ENCODE measurements at regions not wholly inside any gene's neighbourhood (a gene's known extent, or its start where the extent isn't known, plus 50 kb on each side); places are given as distances from the start of the nearest gene placed in this dataset.

DNA sequence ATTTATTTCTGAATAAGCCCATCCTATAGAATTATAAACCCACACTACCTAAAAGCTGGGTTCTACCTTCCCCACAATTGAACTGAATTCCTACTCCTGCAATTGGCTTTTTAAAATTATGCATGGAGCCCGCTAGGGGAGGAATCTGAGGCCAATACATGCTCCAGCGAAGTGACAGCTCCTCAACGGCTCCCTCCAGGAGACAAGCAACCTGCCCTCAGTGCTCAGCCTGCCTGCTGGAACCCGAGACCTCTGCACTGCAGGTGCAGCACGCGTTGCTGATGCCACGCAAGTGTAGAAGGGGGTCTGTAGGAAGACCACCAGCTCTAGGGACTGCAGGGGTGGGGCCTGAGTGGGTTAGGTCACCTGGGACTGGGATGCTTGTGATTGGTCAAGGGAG, 170.2 kb upstream of the CDYL start:
- TF ChIP-seq CTCF (IDR thresholded peaks at IDR 0.05; ENCODE audit: poor library complexity, severe bottlenecking): no peak

DNA sequence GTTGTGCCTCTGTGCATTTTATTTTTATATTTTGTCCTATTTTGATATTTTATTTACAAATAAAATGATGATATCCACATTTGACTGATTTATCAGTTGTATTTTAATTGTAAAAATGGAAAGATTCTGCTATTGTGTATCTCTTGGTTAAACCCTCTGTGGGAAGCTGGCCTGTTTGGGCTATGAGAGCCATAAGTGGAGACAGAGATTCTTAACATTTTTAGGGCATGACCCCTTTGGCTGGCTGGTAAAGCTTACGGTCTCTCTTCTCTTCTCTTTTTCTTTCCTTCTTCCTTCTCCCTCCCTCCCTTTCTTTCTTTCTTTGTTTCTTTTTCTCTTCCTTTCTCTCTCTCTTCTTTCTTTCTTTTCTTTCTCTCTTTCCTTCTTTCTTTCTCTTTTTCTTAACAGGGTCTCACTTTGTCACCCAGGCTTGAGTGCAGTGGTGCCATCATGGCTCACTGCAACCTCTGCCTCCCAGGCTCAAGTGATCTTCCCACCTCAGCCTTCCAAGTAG, 172.3 kb upstream of the CDYL start:
- no peaks in the 10 kb centered on the region for H3K27me3 ChIP-seq (ENCODE audit: insufficient read depth, poor library complexity, severe bottlenecking)
- ATAC-seq (ENCODE audit: low read depth): no peak
- H3K4me1 ChIP-seq (ENCODE audit: insufficient read depth, poor library complexity, severe bottlenecking): peaks cover 57% of the 10 kb centered on the region
- H3K9me3 ChIP-seq (ENCODE audit: severe bottlenecking): no peaks in the 10 kb centered on the region
- no peak overlapping the region for H3K4me3 ChIP-seq (ENCODE audit: severe bottlenecking)
- H3K36me3 ChIP-seq (ENCODE audit: low read depth): no peaks in the 10 kb centered on the region
- H3K27ac ChIP-seq (ENCODE audit: poor library complexity, severe bottlenecking): peak overlapping the region; percentile 80
- TF ChIP-seq CTCF (IDR thresholded peaks at IDR 0.05; ENCODE audit: poor library complexity, severe bottlenecking): no peak
- no peak for DNase-seq (ENCODE audit: low spot score)

More for the DNA sequence above, 170.2 kb upstream of the CDYL start:
- Histone ChIP-seq H3K4me3 (ENCODE audit: severe bottlenecking) (no peak overlapping the region), H3K4me1 (ENCODE audit: insufficient read depth, poor library complexity, severe bottlenecking) (peaks cover 38% of the 10 kb centered on the region), H3K36me3 (ENCODE audit: low read depth) (no peaks in the 10 kb centered on the region), H3K9me3 (ENCODE audit: severe bottlenecking) (no peaks in the 10 kb centered on the region), H3K27me3 (ENCODE audit: insufficient read depth, poor library complexity, severe bottlenecking) (no peaks in the 10 kb centered on the region), H3K27ac (ENCODE audit: poor library complexity, severe bottlenecking) (no peak overlapping the region)
- ATAC-seq (ENCODE audit: low read depth) (no peak), DNase-seq (ENCODE audit: low spot score) (no peak)

DNA sequence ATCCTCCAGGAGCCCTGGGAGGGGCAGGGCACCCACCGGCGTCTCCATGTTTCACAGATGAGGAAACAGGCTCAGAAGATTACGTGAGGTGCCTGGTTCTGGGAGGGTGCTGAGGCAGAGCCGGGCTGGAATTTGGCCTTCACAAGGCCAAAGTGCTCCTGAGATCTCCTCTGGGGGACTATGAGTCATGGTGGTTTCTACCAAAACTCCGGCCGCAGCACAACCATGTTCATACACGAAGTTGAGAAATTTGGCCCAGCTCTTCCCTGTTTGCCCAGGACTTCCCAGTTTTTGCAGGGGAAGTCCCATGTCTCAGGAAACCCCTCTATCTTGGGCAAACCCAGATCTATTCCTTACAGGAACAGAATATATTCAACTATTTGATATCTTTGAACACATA, 172.9 kb upstream of the CDYL start:
- peak; percentile 75 for ATAC-seq (ENCODE audit: low read depth)
- Histone ChIP-seq H3K36me3 (ENCODE audit: low read depth) (no peaks in the 10 kb centered on the region), H3K9me3 (ENCODE audit: severe bottlenecking) (no peaks in the 10 kb centered on the region), H3K4me3 (ENCODE audit: severe bottlenecking) (no peak overlapping the region), H3K4me1 (ENCODE audit: insufficient read depth, poor library complexity, severe bottlenecking) (peaks cover 63% of the 10 kb centered on the region), H3K27ac (ENCODE audit: poor library complexity, severe bottlenecking) (peak overlapping the region; percentile 80), H3K27me3 (ENCODE audit: insufficient read depth, poor library complexity, severe bottlenecking) (no peaks in the 10 kb centered on the region)
- no peak for TF ChIP-seq CTCF (IDR thresholded peaks at IDR 0.05; ENCODE audit: poor library complexity, severe bottlenecking)
- DNase-seq (ENCODE audit: low spot score): peak; percentile 87

DNA sequence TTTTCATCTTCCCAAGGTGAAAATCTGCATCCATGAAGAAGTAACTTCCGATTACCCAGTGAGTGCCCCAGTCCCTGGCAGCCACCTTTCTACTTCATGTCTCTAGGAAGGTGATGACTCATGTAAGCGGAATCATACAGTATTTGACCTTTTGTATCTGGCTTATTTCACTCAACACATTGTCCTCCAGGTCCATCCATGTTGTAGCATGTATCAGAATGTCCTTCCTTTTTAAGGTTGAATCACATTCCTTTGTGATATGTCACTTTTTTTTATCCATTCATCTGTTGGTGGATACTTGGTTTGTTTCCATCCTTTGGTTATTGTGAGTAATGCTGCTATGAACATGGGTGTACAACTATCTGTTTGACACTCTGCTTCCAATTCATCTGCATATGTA, 176.3 kb upstream of the CDYL start:
- no peaks in the 10 kb centered on the region for H3K9me3 ChIP-seq (ENCODE audit: severe bottlenecking)
- H3K36me3 ChIP-seq (ENCODE audit: low read depth): no peaks in the 10 kb centered on the region
- peak overlapping the region; percentile 81 for H3K27ac ChIP-seq (ENCODE audit: poor library complexity, severe bottlenecking)
- no peaks in the 10 kb centered on the region for H3K27me3 ChIP-seq (ENCODE audit: insufficient read depth, poor library complexity, severe bottlenecking)
- DNase-seq (ENCODE audit: low spot score): no peak
- peaks cover 47% of the 10 kb centered on the region for H3K4me1 ChIP-seq (ENCODE audit: insufficient read depth, poor library complexity, severe bottlenecking)
- H3K4me3 ChIP-seq (ENCODE audit: severe bottlenecking): no peak overlapping the region
- no peak for TF ChIP-seq CTCF (IDR thresholded peaks at IDR 0.05; ENCODE audit: poor library complexity, severe bottlenecking)
- peak; percentile 90 for ATAC-seq (ENCODE audit: low read depth)

GRCh38 chr6:4598384-4598995, 177.7 kb upstream of the CDYL start:
- H3K9me3 ChIP-seq (ENCODE audit: severe bottlenecking): no peaks in the 10 kb centered on the region
- ATAC-seq (ENCODE audit: low read depth): no peak
- H3K4me1 ChIP-seq (ENCODE audit: insufficient read depth, poor library complexity, severe bottlenecking): peaks cover 40% of the 10 kb centered on the region
- H3K27me3 ChIP-seq (ENCODE audit: insufficient read depth, poor library complexity, severe bottlenecking): no peaks in the 10 kb centered on the region
- H3K27ac ChIP-seq (ENCODE audit: poor library complexity, severe bottlenecking): peak overlapping the region; percentile 81
- no peak for DNase-seq (ENCODE audit: low spot score)
- TF ChIP-seq CTCF (IDR thresholded peaks at IDR 0.05; ENCODE audit: poor library complexity, severe bottlenecking): no peak
- no peaks in the 10 kb centered on the region for H3K36me3 ChIP-seq (ENCODE audit: low read depth)
- no peak overlapping the region for H3K4me3 ChIP-seq (ENCODE audit: severe bottlenecking)

Measured in RWPE2 (cell line).